ENCODE measurements at regions not wholly inside any gene's neighbourhood (a gene's known extent, or its start where the extent isn't known, plus 50 kb on each side); places are given as distances from the start of the nearest gene placed in this dataset.
"Not testable (repeated sequence)": the region's sequence is repeated elsewhere in the genome, so short reads cannot be mapped to it uniquely, and the experiment has no call there.

GRCh38 chr3:24545887-24546286 lies 51.2 kb upstream of the THRB start:
- DNase-seq (ENCODE audit: low read depth) = no peak

GRCh38 chr3:24548278-24548677 lies 53.6 kb upstream of the THRB start:
- DNase-seq (ENCODE audit: low read depth) = peak; percentile 3

- no peak for DNase-seq (ENCODE audit: low read depth)
Observed at GRCh38 chr3:24550588-24550987, 55.9 kb upstream of the THRB start.

GRCh38 chr3:24551626-24552025 lies 57.0 kb upstream of the THRB start:
- no peak for DNase-seq (ENCODE audit: low read depth)

- DNase-seq (ENCODE audit: low read depth) = no peak
Observed at GRCh38 chr3:24562895-24563294, 68.2 kb upstream of the THRB start.

- DNase-seq (ENCODE audit: low read depth) = no peak
Observed at GRCh38 chr3:24565053-24565452, 70.4 kb upstream of the THRB start.

- DNase-seq (ENCODE audit: low read depth) = no peak
Observed at GRCh38 chr3:24565656-24566055, 71.0 kb upstream of the THRB start.

- DNase-seq (ENCODE audit: low read depth) = no peak
Observed at GRCh38 chr3:24566927-24567326, 72.3 kb upstream of the THRB start.

GRCh38 chr3:24572409-24572808 lies 77.8 kb upstream of the THRB start:
- DNase-seq (ENCODE audit: low read depth) = not testable (repeated sequence)

- DNase-seq (ENCODE audit: low read depth) = no peak
Observed at GRCh38 chr3:24573576-24573975, 78.9 kb upstream of the THRB start.

GRCh38 chr3:24578324-24578723 lies 83.7 kb upstream of the THRB start:
- DNase-seq (ENCODE audit: low read depth) = no peak

- DNase-seq (ENCODE audit: low read depth) = no peak
Observed at GRCh38 chr3:24578951-24579421, 84.3 kb upstream of the THRB start.

- DNase-seq (ENCODE audit: low read depth) = no peak
Observed at GRCh38 chr3:24582431-24583403, 88.1 kb upstream of the THRB start.

GRCh38 chr3:24586920-24587319 lies 92.3 kb upstream of the THRB start:
- DNase-seq (ENCODE audit: low read depth) = no peak

- DNase-seq (ENCODE audit: low read depth) = no peak
Observed at GRCh38 chr3:24588629-24589512, 94.2 kb upstream of the THRB start.

GRCh38 chr3:24589513-24589851 lies 94.8 kb upstream of the THRB start:
- DNase-seq (ENCODE audit: low read depth) = no peak

- no peak for DNase-seq (ENCODE audit: low read depth)
Observed at GRCh38 chr3:24589931-24590880, 95.6 kb upstream of the THRB start.

- DNase-seq (ENCODE audit: low read depth) = no peak
Observed at GRCh38 chr3:24591191-24591590, 96.5 kb upstream of the THRB start.

- DNase-seq (ENCODE audit: low read depth) = peak; percentile 52
Observed at GRCh38 chr3:24591661-24592555, 97.3 kb upstream of the THRB start.

- no peak for DNase-seq (ENCODE audit: low read depth)
Observed at GRCh38 chr3:24594161-24594560, 99.5 kb upstream of the THRB start.
